ENCODE measurements at regions not wholly inside any gene's neighbourhood (a gene's known extent, or its start where the extent isn't known, plus 50 kb on each side); places are given as distances from the start of the nearest gene placed in this dataset.
"Not testable (repeated sequence)": the region's sequence is repeated elsewhere in the genome, so short reads cannot be mapped to it uniquely, and the experiment has no call there.

- DNase-seq (ENCODE audit: low read depth in 2 of 2) = no peak
These were observed 50.7 kb upstream of the C12orf71 start for GRCh38 chr12:27133022-27133590.

- DNase-seq (ENCODE audit: low read depth in 2 of 2) = no peak
These were observed 58.1 kb upstream of the C12orf71 start for GRCh38 chr12:27140478-27140969.

- peak in 1 of 2 donors; percentile 2 for DNase-seq (ENCODE audit: low read depth in 2 of 2)
These were observed 59.8 kb upstream of the C12orf71 start for GRCh38 chr12:27142101-27142721.

GRCh38 chr12:27143256-27144069, 61.1 kb upstream of the C12orf71 start:
- no peak for DNase-seq (ENCODE audit: low read depth in 2 of 2)

DNA sequence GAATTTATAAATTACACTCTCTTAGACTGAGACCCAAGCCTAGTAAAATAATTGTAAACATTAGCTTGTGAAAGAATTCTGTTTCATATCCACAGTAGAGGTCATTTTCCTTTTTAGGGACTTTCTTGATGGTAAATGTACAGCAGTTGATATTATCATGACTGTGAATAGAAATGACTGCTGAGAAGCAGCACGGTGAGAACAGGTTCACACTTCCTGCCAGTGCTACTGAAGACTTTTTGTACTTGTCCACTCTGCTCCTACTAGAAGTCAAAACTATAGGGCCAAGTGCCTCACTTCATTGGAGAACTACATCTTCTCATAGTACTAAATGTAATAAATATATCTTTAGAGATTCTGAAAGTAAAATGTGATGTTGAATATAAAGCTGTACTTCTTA, 63.3 kb upstream of the C12orf71 start:
- DNase-seq (ENCODE audit: low read depth in 2 of 2) = not testable (repeated sequence)

DNA sequence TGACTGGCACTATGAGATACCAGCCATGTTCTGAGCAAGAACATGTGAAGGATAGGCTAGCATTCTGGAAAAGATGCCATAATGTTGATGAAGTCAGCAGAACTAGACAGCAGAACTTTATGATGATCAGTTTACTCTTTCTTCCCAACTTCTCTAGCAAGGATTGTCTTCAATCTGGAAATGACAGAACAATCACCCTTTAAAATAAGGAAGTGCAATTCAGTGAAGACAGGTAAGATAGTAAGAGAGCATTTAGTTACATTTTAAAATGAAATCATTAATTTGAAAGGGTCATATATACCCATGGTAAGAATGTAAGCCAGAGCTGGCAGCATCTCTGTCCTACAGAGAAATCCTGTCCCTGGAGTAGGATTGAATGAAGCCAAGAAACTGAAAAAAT, 66.0 kb upstream of the C12orf71 start:
- DNase-seq (ENCODE audit: low read depth in 2 of 2) = no peak

DNA sequence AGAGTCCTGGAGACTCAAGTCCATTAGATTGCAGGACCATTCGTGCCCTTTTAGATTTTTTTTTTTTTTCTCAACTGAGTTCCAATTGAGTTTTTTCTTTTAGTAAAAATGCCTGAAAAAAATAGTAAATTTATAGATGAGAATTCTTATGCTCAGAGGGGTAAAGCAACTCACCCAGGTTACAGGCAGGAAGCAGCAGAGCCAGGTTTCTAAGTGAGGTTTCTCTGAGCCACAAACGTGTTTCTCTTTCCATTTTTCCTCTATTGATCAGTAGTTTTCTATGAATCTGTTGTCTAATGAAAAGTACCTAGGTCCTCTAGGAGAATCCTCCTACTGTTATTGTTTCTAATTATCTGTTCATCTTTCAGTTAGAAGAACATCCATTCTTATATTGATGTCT, 66.4 kb upstream of the C12orf71 start:
- no peak for DNase-seq (ENCODE audit: low read depth in 2 of 2)

DNA sequence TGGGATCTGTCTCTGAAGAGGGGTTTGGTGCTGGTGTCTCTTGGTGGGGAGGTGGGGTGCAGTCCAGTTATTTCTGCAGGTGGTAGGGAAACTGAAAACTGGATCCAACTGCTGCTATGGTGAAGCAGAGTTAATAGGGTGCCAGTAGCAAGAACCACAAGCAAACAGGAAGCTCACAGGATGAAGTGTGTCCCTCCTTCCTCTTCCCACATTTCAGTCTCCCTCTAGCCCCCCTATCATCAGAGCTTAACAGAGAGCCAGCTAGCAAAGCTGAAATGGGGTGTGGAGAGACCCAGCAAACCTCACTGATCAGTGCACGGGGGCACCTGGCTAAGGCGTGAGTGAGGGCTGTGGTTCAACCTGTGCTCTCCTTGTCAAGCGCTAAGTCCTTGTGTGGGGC, 69.1 kb upstream of the C12orf71 start:
- DNase-seq (ENCODE audit: low read depth in 2 of 2) = no peak

DNA sequence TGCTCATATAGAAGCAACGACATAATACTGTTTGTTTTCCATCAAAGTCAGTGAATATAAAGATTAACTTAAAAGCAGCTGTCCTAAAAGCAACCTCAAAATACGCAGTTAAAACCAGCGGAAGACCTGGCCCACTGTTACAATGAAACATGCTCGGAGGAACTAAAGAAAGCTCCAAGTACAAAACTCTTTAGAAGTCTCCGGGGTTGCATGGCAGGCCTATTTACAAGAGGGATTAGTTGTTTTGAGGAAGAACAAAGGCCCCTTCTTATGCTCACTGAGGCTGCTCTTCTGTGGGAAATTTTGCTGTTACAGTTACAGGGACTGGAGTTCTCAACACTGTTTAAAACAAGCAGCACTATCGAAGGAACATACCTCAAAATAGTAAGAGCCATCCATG, 75.9 kb upstream of the C12orf71 start:
- no peak for DNase-seq (ENCODE audit: low read depth in 2 of 2)

- DNase-seq (ENCODE audit: low read depth in 2 of 2) = no peak
These were observed 79.3 kb upstream of the C12orf71 start for GRCh38 chr12:27161458-27162228.

GRCh38 chr12:27162229-27162537, 79.8 kb upstream of the C12orf71 start:
- DNase-seq (ENCODE audit: low read depth in 2 of 2) = no peak

DNA sequence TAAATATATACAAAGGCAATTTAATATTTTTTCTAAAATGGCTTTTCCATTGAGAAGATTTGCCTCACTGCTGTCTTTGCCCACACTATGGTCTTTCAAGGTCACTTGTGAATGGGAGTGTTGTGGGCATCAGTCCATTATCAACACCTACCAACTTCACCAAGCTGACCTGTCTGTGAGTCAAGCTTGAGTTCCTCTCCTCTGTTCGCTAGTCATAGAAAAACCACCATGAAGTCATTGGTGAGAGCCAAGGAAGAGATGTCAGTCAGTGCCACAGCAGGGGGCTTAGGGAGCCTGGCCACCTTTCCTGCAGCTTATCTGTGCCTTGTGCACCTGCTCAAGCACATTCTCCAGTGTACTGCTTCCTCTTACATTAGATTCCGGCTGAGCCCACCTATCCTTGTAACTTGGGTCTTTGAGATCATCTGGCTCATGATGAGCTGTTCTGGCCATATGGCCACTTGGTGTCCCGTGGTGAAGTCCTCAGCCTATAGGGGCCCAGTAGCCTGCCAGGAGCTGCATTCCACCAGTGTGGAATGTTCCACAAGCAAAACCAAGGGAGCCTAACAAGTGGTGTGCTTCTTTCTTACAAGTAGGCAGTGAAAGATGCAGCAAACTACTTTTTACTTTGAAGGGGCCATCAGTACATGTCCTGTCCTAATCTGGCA, 80.8 kb upstream of the C12orf71 start:
- no peak for DNase-seq (ENCODE audit: low read depth in 2 of 2)

DNA sequence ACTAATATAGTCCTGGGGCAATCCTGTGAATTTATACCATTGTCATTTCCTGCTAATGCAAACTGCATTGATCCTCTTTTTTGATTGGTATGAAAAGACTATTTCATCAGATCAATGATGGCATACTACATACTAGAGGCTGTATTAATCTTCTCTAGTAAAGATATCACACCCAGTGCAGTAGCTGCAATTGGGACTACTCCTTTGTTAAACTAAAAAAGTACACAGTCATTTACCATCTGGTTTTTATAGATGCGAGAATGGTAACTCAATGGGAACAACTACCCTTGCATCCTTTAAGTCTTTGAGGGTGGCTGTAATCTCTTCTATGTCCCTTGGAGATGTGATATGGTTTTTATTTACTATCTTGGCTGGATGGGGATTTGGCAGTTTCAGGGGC, 80.2 kb upstream of the STK38L start:
- DNase-seq (ENCODE audit: low read depth in 2 of 2) = no peak

DNA sequence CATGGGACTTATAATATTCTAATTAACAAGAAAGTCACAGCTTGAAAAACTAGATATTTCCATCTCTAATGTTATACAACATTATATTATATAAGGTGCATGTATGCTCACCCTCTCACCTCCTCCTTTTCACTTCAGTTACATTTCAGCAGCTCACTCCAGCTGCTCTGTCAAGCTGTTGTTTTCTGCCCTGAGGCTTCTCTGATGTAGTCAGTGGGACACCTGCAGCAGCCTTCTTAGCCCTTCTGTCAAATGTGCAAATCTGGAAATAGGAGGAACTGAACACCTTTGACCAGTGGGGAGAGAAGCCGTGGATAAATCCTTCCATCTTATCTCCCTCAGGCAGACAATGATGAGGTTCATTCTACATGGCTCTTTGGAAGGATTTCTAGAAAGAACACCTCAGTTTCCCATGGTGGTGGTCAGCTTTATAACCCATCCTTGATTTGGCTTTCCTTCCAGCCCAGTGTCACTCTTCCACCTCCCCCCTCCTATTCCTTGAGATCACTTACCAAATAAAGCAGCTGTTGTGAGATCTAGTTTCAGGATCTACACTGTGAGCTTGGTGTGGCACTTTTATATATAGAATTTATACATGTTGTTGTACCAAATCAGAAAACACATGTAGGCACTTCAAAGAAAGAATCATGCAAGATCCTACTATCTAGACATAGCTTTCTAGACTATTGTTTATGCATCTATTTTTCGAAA, 79.6 kb upstream of the STK38L start:
- DNase-seq (ENCODE audit: low read depth in 2 of 2) = no peak

GRCh38 chr12:27165958-27166357, 78.1 kb upstream of the STK38L start:
- not testable (repeated sequence) for DNase-seq (ENCODE audit: low read depth in 2 of 2)

DNA sequence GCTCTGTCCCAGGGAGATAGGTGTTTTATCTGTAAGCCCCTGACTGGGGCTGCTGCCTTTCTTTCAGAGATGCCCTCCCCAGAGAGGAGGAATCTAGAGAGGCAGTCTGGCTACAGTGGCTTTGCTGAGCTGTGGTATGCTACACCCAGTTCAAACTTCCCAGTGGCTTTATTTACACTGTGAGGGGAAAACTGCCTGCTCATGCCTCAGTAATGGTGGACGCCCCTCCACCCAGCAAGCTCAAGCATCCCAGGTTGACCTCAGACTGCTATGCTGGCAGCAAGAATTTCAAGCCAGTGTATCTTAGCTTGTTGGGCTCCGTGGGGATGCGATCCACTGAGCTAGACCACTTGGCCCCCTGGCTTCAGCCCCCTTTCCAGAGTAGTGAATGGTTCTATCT, 72.6 kb upstream of the STK38L start:
- not testable (repeated sequence) for DNase-seq (ENCODE audit: low read depth in 2 of 2)

DNA sequence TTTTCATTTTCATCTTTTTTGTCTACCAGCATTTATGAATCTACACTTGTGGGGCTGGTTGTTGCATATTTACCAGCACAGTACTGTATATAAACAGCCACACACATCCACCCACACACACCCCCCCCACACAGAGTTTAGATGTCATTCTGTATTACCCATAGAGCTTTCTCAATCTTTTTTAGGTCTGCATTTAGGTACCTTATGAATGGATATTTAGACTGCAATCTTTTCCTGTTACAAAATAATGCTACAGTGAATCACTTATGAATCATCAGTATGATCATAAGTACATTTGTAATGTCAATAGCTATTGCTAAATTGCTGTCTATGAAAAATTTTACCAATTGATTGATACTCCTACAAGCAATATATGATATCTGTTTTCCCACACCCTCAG, 67.3 kb upstream of the STK38L start:
- DNase-seq (ENCODE audit: low read depth in 2 of 2) = peak in 1 of 2 donors; percentile 31

- no peak for DNase-seq (ENCODE audit: low read depth in 2 of 2)
These were observed 66.4 kb upstream of the STK38L start for GRCh38 chr12:27177706-27178105.

- no peak for DNase-seq (ENCODE audit: low read depth in 2 of 2)
These were observed 65.8 kb upstream of the STK38L start for GRCh38 chr12:27178255-27178654.

- no peak for DNase-seq (ENCODE audit: low read depth in 2 of 2)
These were observed 65.2 kb upstream of the STK38L start for GRCh38 chr12:27178723-27179399.

Measured in stimulated activated CD8-positive, alpha-beta memory T cell treated with anti-CD3 and anti-CD28 coated beads, Interleukin-15, amount 100 ng/mL, for 48 hours (primary cell).